IPS-NIHi11 (cell line): ENCODE measurements at regions not wholly inside any gene's neighbourhood (a gene's known extent, or its start where the extent isn't known, plus 50 kb on each side); places are given as distances from the start of the nearest gene placed in this dataset.
A peak's percentile ranks its signal among the peaks of the same experiment; 100 is the strongest.
"Not testable (repeated sequence)": the region's sequence is repeated elsewhere in the genome, so short reads cannot be mapped to it uniquely, and the experiment has no call there.

Source experiments
- DNase-seq: peaks from one replicate; pipeline ENCODE4 v3.0.0; 2012; ENCODE audit warnings: mixed read lengths, low spot score

- DNase-seq: no peak
Measured at GRCh38 chr1:64361974-64362373, 108.0 kb upstream of the CACHD1 start.

GRCh38 chr1:64363111-64363510, 106.8 kb upstream of the CACHD1 start:
- DNase-seq: no peak

- no peak for DNase-seq
Measured at GRCh38 chr1:64363616-64364015, 106.3 kb upstream of the CACHD1 start.

GRCh38 chr1:64366821-64367220, 103.1 kb upstream of the CACHD1 start:
- DNase-seq: no peak

- no peak for DNase-seq
Measured at GRCh38 chr1:64368344-64368743, 101.6 kb upstream of the CACHD1 start.

GRCh38 chr1:64378826-64379225, 91.1 kb upstream of the CACHD1 start:
- peak; percentile 48 for DNase-seq

- DNase-seq: no peak
Measured at GRCh38 chr1:64387389-64388285, 82.3 kb upstream of the CACHD1 start.

GRCh38 chr1:64388336-64388735, 81.6 kb upstream of the CACHD1 start:
- DNase-seq: no peak

- DNase-seq: peak; percentile 48
Measured at GRCh38 chr1:64392109-64392508, 77.8 kb upstream of the CACHD1 start.

GRCh38 chr1:64393790-64394189, 76.1 kb upstream of the CACHD1 start:
- DNase-seq: no peak

- peak; percentile 39 for DNase-seq
Measured at GRCh38 chr1:64396817-64397216, 73.1 kb upstream of the CACHD1 start.

GRCh38 chr1:64397541-64397940, 72.4 kb upstream of the CACHD1 start:
- no peak for DNase-seq

- DNase-seq: no peak
Measured at GRCh38 chr1:64398936-64399335, 71.0 kb upstream of the CACHD1 start.

- DNase-seq: no peak
Measured at GRCh38 chr1:64401285-64401684, 68.6 kb upstream of the CACHD1 start.

- DNase-seq: no peak
Measured at GRCh38 chr1:64403331-64403730, 66.6 kb upstream of the CACHD1 start.

GRCh38 chr1:64404202-64404601, 65.7 kb upstream of the CACHD1 start:
- no peak for DNase-seq

- DNase-seq: no peak
Measured at GRCh38 chr1:64405833-64406232, 64.1 kb upstream of the CACHD1 start.

GRCh38 chr1:64410217-64410616, 59.7 kb upstream of the CACHD1 start:
- no peak for DNase-seq

GRCh38 chr1:64414855-64415546, 54.9 kb upstream of the CACHD1 start:
- DNase-seq: not testable (repeated sequence)

- DNase-seq: no peak
Measured at GRCh38 chr1:64417803-64418202, 52.1 kb upstream of the CACHD1 start.
